NCI-H510A (cell line): ENCODE measurements at regions not wholly inside any gene's neighbourhood (a gene's known extent, or its start where the extent isn't known, plus 50 kb on each side); places are given as distances from the start of the nearest gene placed in this dataset.
"Not testable (repeated sequence)": the region's sequence is repeated elsewhere in the genome, so short reads cannot be mapped to it uniquely, and the experiment has no call there.

Experiments
- DNase-seq: peaks from one replicate; lab custom pipeline; 2025; lab: John Stamatoyannopoulos, UW

DNA sequence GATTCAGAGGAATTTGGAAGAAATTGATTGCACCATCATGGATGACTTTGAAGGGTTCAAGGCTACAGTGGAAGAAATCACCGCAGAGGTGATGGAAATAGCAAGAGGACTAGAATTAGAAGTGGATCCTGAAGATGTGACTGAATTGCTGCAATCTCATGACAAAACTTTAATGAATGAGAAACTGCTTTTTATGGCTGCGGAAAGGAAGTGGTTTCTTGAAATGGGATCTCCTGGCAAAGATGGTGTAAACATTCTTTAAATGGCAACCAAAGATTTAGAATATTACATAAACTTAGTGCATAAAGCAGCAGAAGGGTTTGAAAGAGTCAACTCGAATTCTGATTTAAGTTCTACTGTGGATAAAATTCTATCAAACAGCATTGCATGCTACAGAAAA lies 698.6 kb downstream of the PLA2G4A start:
- no peak for DNase-seq

- no peak for DNase-seq
Observed at GRCh38 chr1:187537936-187538335, 709.2 kb downstream of the PLA2G4A start.

DNA sequence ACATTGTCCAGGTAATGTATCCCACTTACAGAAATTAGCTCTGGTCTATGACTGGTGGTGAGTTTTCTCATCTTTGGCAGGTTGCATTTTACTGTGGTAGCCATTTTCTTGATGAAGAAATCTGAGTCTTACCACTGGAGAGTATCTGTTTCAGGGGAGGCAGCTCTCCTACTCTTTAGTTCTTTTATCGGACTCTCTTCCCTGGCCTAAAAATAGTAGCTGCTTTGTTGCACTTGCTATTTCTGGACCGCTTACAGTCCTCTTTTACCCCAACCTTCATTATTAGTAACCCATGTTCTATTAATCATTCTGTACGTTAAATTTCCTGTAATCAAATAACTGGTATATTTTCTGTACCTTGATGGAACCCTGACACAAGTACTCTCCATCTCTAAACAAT lies 720.8 kb downstream of the PLA2G4A start:
- no peak for DNase-seq

DNA sequence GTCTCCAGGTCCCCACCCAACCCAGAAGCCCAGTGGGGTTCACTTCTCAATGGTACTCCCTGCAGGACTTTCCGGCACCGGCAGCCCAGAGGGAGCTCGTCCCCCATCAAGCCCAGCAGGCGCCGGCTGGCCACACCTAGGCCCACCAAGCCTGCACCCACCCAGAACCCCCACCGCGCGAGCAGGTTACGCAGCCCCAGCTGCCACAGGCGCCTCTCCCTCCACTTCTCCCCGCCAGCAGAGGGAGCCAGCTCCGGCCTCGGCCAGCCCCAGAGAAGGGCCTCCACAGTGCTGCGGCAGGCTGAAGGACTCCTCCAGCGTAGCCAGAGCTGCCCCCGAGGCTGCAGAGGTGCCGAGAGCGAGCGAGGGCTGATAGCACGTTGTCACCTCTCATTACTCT lies 722.3 kb downstream of the PLA2G4A start:
- DNase-seq: no peak

DNA sequence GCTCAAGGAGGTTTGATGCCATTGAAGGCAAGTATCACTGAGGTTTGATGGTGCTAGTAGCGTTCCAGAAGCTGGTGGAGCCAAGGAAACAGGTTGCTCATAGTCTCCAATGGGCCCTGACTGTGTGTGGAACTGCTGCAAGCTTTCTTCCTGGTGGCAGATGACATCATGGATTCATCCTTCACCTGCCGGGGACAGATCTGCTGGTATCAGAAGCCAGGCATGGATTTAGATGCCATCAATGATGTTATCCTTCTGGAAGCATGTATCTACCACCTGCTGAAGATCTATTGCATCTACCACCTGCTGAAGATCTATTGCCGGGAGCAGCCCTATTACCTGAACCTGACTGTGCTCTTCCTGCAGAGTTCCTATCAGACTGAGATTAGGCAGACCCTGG lies 734.4 kb downstream of the PLA2G4A start:
- DNase-seq: no peak

- no peak for DNase-seq
Observed at GRCh38 chr1:187566354-187566753, 737.6 kb downstream of the PLA2G4A start.

DNA sequence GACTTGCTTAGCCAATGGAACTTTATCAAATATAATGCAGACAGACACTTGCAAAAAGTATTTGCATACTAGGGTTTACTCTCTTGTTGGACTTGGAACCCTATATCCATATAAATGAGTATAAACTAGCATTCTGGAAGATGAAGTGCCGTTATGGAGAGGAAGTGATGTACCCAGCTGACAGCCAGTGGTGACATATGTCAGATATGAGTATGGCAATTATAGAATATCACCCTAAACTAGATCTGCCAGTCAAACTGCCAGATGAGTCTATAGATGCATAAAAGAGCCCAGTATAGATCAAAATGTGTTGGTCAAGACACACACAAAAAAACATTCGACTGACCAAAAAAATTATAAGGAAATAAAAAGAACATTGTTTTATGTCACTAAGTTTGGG lies 739.3 kb downstream of the PLA2G4A start:
- no peak for DNase-seq

DNA sequence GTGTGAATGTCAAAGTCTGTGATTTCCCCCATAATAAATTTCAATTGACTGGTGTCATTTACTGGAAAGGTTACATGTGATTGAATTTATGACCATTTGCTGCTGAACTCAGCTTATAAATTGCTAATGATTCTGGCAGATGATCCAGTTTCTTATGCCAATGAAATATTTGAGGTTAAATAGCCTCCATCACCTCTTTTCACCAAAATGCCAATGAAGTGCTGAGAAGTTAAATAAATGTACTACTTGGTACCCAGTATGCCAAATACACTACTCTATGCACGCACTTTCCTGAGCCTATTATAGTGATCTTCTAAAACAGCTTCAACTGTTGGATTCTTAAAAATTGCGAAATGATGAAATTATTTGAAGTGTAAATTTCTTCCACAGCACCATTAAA lies 741.4 kb downstream of the PLA2G4A start:
- no peak for DNase-seq

DNA sequence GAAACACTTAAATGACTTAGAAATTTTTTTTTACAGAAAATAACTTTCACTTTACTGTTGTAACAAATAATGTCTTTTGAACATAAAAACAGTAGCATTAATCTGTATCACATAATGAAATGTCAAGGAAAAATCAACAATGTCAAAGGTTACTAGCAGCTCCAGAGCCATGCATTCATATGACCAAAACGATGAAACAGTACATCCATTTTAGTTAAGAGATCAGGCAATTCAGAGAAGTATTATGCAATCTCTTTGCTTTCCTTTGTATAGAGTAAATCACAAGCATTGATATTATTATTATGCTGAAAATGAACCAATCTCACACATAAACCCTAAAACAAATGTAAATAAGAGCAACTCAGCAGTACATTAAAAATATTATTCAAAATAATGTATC lies 748.9 kb downstream of the PLA2G4A start:
- DNase-seq: no peak

GRCh38 chr1:187588917-187589316 lies 760.2 kb downstream of the PLA2G4A start:
- no peak for DNase-seq

- peak; percentile 3 for DNase-seq
Observed at GRCh38 chr1:187605736-187606135, 777.0 kb downstream of the PLA2G4A start.

- DNase-seq: not testable (repeated sequence)
Observed at GRCh38 chr1:187615853-187616735, 787.3 kb downstream of the PLA2G4A start.

- not testable (repeated sequence) for DNase-seq
Observed at GRCh38 chr1:187616830-187617229, 788.1 kb downstream of the PLA2G4A start.

- no peak for DNase-seq
Observed at GRCh38 chr1:187617776-187618175, 789.0 kb downstream of the PLA2G4A start.

GRCh38 chr1:187619175-187619574 lies 790.4 kb downstream of the PLA2G4A start:
- DNase-seq: no peak

- no peak for DNase-seq
Observed at GRCh38 chr1:187621951-187622350, 793.2 kb downstream of the PLA2G4A start.

DNA sequence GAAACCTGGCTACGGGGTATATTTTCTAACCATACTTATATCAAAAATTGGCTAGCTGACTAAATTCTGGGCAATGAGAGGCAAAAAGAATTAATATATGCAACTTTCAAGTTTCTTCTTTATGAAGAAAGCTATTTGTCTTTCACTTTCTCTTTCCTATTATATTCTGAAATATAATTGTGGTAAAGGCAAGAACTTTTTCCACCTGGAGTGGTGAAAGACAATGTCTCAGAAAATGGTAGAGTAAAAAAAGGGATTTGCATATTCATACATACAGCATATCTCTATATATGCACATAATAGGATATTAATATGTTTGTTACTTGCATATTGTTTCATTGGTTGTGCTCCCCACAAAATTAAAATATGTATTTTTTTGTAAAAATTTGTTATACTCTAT lies 793.8 kb downstream of the PLA2G4A start:
- DNase-seq: no peak

GRCh38 chr1:187624812-187625545 lies 796.2 kb downstream of the PLA2G4A start:
- DNase-seq: no peak

DNA sequence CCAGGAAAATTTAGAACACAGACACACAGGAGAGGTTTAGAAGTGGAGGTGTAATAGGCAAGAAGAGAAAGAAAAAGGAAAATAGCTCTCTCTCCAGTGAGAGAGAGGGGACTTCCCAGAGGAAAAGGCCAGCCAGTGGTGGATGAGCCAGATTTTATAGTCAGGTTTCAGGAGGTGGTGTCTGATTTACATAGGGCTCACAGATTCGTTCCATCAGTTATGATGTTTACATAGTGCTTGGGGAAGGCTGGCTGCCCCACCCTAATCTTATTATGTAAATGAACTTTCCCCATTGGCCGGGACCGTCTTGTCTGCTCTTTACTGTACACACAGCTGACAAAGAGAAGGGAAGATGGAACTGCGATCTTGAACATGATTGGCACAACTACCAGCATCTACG lies 797.3 kb downstream of the PLA2G4A start:
- peak; percentile 33 for DNase-seq

DNA sequence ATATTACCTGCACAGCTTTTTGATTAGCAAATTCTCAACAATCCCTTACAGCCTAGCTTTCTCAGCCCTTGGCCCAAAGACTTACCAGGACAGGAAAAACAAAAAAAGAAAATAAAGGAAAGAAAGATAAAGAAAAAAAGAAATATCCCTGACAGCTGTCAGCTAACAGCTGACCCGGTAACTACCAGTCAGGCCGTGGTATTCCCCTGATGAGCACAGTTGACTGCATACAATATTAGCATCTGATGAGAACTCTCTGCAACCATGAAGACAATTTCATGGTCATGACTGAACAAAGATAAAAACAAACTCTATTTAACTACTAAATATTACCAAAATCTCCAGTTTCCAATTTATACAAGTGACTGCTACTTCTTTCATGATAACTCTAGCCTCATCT lies 798.8 kb downstream of the PLA2G4A start:
- DNase-seq: no peak

GRCh38 chr1:187629075-187629474 lies 800.3 kb downstream of the PLA2G4A start:
- no peak for DNase-seq

DNA sequence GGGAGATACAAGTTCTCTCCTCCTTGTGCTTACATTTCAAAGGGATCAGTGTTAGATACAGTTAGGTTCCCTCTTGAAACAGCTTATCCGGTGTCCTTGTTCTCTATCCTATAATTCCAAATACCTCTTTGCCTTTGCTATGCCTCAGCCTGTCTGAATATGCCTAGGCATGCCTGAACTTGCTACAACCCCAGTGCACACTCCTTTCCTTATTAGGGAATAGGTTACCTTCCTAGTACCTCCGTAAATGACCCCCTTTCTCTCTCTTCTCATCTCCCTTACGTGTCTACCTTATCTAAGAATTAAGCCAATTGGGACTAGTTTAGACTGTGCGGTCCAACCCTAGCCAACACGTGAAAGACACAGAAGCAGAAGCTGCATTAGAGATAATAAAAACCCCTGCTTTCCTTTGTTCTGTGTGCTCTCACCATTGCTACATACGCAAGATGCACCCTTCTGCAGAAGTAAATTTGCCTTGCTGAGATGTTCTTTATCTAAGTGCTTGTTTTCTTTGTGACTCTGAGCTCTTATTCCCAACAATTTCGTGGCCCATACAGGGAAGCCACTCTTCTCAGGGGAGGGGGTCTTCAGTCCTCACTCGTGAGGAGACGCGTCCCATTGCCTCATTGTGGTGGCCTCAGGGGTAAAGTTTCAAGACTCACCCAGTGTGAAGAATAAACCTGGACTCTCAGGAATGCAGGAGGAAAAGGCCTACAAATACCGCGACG lies 802.1 kb downstream of the PLA2G4A start:
- no peak for DNase-seq

DNA sequence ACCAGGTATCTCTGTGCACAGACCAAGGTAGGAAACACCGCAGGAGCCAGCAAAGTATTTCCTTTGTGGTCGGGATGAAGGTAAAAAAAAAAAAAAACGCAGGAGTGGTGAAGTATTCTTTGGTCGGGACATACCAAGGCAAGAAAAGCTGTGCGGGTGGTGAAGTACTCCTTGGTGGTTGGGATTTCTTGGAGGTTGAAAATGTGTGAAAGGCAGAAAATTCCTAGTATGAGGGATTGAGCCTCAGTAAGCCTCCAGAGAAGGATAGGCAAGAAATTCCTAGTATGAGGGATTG lies 802.6 kb downstream of the PLA2G4A start:
- no peak for DNase-seq
